Naive B cell (primary cell): ENCODE measurements at regions not wholly inside any gene's neighbourhood (a gene's known extent, or its start where the extent isn't known, plus 50 kb on each side); places are given as distances from the start of the nearest gene placed in this dataset.
"Not testable (repeated sequence)": the region's sequence is repeated elsewhere in the genome, so short reads cannot be mapped to it uniquely, and the experiment has no call there.

Experiments
- ATAC-seq, 2 donors: fragments of 150-1000 bp; cut with Tn5 transposase; 2 replicates each; pipeline ENCODE4 v1.10.0; 2021; ENCODE audit warnings: low read depth in 2 of 2, mild to moderate bottlenecking in 2 of 2, moderate library complexity in 2 of 2
- DNase-seq: peaks from one replicate; pipeline ENCODE4 v3.0.0; 2022
- H3K27ac Mint-ChIP-seq, 6 donors: one replicate each; pipeline ENCODE4 v1.8.0; 2020 to 2022; ENCODE audit warnings: mild to moderate bottlenecking in 6 of 6, mixed read lengths in 6 of 6, moderate library complexity in 5 of 6, inconsistent platforms in 2 of 6
- H3K27me3 Mint-ChIP-seq, 3 donors: one replicate each; pipeline ENCODE4 v1.8.0; 2021 to 2022; ENCODE audit warnings: mixed read lengths in 3 of 3, mild to moderate bottlenecking in 1 of 3
- H3K36me3 Mint-ChIP-seq, 2 donors: one replicate each; pipeline ENCODE4 v1.8.0; 2020 to 2022; ENCODE audit warnings: mixed read lengths in 2 of 2, inconsistent platforms in 1 of 2, mild to moderate bottlenecking in 1 of 2
- H3K4me1 Mint-ChIP-seq, 3 donors: one replicate each; pipeline ENCODE4 v1.8.0; 2020 to 2022; ENCODE audit warnings: mixed read lengths in 3 of 3, inconsistent platforms in 1 of 3, mild to moderate bottlenecking in 1 of 3, moderate library complexity in 1 of 3
- H3K4me3 Mint-ChIP-seq, 8 donors: one replicate each; pipeline ENCODE4 v1.8.0; 2020 to 2022; ENCODE audit warnings: mild to moderate bottlenecking in 8 of 8, mixed read lengths in 8 of 8, moderate library complexity in 8 of 8, inconsistent platforms in 2 of 8
- H3K9me3 Mint-ChIP-seq, 7 donors: one replicate each; pipeline ENCODE4 v1.8.0; 2020 to 2022; ENCODE audit warnings: mixed read lengths in 7 of 7, mild to moderate bottlenecking in 5 of 7, inconsistent platforms in 2 of 7, moderate library complexity in 1 of 7

GRCh38 chr5:121430538-121430937, 421.1 kb upstream of the FTMT start:
- Mint-ChIP-seq H3K9me3 (peaks cover 0 to 9% (median 3%) of the 10 kb centered on the region in 7 donors), H3K36me3 (no peaks in the 10 kb centered on the region), H3K27ac (no peak overlapping the region), H3K4me1 (no peaks in the 10 kb centered on the region), H3K4me3 (no peak overlapping the region), H3K27me3 (no peaks in the 10 kb centered on the region)
- no peak for ATAC-seq
- DNase-seq: no peak

- Mint-ChIP-seq H3K36me3 (no peaks in the 10 kb centered on the region), H3K9me3 (peaks cover 0 to 8% (median 2%) of the 10 kb centered on the region in 7 donors)
- ATAC-seq: no peak
Observed at GRCh38 chr5:121445511-121445910, 406.2 kb upstream of the FTMT start.

GRCh38 chr5:121462441-121462840, 389.2 kb upstream of the FTMT start:
- Mint-ChIP-seq H3K36me3 (no peaks in the 10 kb centered on the region), H3K9me3 (peaks cover 0 to 7% (median 0%) of the 10 kb centered on the region in 7 donors), H3K27ac (no peak overlapping the region), H3K4me1 (no peaks in the 10 kb centered on the region), H3K4me3 (no peak overlapping the region), H3K27me3 (no peaks in the 10 kb centered on the region)
- no peak for ATAC-seq
- no peak for DNase-seq

More at GRCh38 chr5:121445511-121445910, 406.2 kb upstream of the FTMT start:
- H3K27me3 Mint-ChIP-seq: no peaks in the 10 kb centered on the region
- DNase-seq: no peak
- no peak overlapping the region for H3K4me3 Mint-ChIP-seq
- no peaks in the 10 kb centered on the region for H3K4me1 Mint-ChIP-seq
- no peak overlapping the region for H3K27ac Mint-ChIP-seq

GRCh38 chr5:121471222-121471621, 380.5 kb upstream of the FTMT start:
- not testable (repeated sequence) for H3K4me3 Mint-ChIP-seq, H3K36me3 Mint-ChIP-seq, DNase-seq, H3K4me1 Mint-ChIP-seq, H3K27me3 Mint-ChIP-seq, H3K27ac Mint-ChIP-seq, H3K9me3 Mint-ChIP-seq, ATAC-seq

- H3K27me3 Mint-ChIP-seq: no peaks in the 10 kb centered on the region
- no peak for DNase-seq
- no peak for ATAC-seq
- H3K4me3 Mint-ChIP-seq: no peak overlapping the region
- no peaks in the 10 kb centered on the region for H3K4me1 Mint-ChIP-seq
- peaks cover 0 to 1% (median 0%) of the 10 kb centered on the region in 7 donors for H3K9me3 Mint-ChIP-seq
- no peaks in the 10 kb centered on the region for H3K36me3 Mint-ChIP-seq
- H3K27ac Mint-ChIP-seq: no peak overlapping the region
Observed at GRCh38 chr5:121478636-121479035, 373.0 kb upstream of the FTMT start.

GRCh38 chr5:121479337-121479736, 372.3 kb upstream of the FTMT start:
- H3K36me3 Mint-ChIP-seq: no peaks in the 10 kb centered on the region

GRCh38 chr5:121485281-121485680, 366.4 kb upstream of the FTMT start:
- H3K27ac Mint-ChIP-seq: no peak overlapping the region
- H3K4me3 Mint-ChIP-seq: no peak overlapping the region
- ATAC-seq (no peak), DNase-seq (no peak)
- H3K36me3 Mint-ChIP-seq: no peaks in the 10 kb centered on the region
- H3K4me1 Mint-ChIP-seq: no peaks in the 10 kb centered on the region
- H3K27me3 Mint-ChIP-seq: no peaks in the 10 kb centered on the region
- peaks cover 0 to 3% (median 0%) of the 10 kb centered on the region in 7 donors for H3K9me3 Mint-ChIP-seq

More at GRCh38 chr5:121479337-121479736, 372.3 kb upstream of the FTMT start:
- Mint-ChIP-seq H3K4me3 (no peak overlapping the region), H3K27me3 (no peaks in the 10 kb centered on the region), H3K27ac (peak overlapping the region in 1 of 6 donors; percentile 2), H3K9me3 (peaks cover 0 to 1% (median 0%) of the 10 kb centered on the region in 7 donors), H3K4me1 (no peaks in the 10 kb centered on the region)
- ATAC-seq: no peak
- DNase-seq: no peak

GRCh38 chr5:121485999-121486398, 365.7 kb upstream of the FTMT start:
- H3K4me1 Mint-ChIP-seq, H3K4me3 Mint-ChIP-seq, H3K27me3 Mint-ChIP-seq, ATAC-seq, H3K36me3 Mint-ChIP-seq, DNase-seq, H3K9me3 Mint-ChIP-seq: not testable (repeated sequence)
- peak overlapping the region in 1 of 6 donors; percentile 16 for H3K27ac Mint-ChIP-seq

- DNase-seq: no peak
- Mint-ChIP-seq H3K27ac (no peak overlapping the region), H3K4me3 (no peak overlapping the region), H3K9me3 (peaks cover 0 to 3% (median 0%) of the 10 kb centered on the region in 7 donors), H3K27me3 (no peaks in the 10 kb centered on the region), H3K4me1 (no peaks in the 10 kb centered on the region), H3K36me3 (no peaks in the 10 kb centered on the region)
- no peak for ATAC-seq
Observed at GRCh38 chr5:121489972-121490371, 361.7 kb upstream of the FTMT start.

GRCh38 chr5:121497176-121497575, 354.5 kb upstream of the FTMT start:
- H3K9me3 Mint-ChIP-seq: no peaks in the 10 kb centered on the region
- H3K27me3 Mint-ChIP-seq: no peaks in the 10 kb centered on the region
- H3K27ac Mint-ChIP-seq: no peak overlapping the region
- ATAC-seq (no peak), DNase-seq (no peak)
- no peak overlapping the region for H3K4me3 Mint-ChIP-seq
- H3K4me1 Mint-ChIP-seq: no peaks in the 10 kb centered on the region
- H3K36me3 Mint-ChIP-seq: no peaks in the 10 kb centered on the region

- no peaks in the 10 kb centered on the region for H3K4me1 Mint-ChIP-seq
- DNase-seq: no peak
- no peak overlapping the region for H3K27ac Mint-ChIP-seq
- no peaks in the 10 kb centered on the region for H3K27me3 Mint-ChIP-seq
- H3K9me3 Mint-ChIP-seq: no peaks in the 10 kb centered on the region
- H3K36me3 Mint-ChIP-seq: no peaks in the 10 kb centered on the region
- no peak for ATAC-seq
- no peak overlapping the region for H3K4me3 Mint-ChIP-seq
Observed at GRCh38 chr5:121500310-121500709, 351.4 kb upstream of the FTMT start.

GRCh38 chr5:121503111-121503840, 348.4 kb upstream of the FTMT start:
- H3K27ac Mint-ChIP-seq: no peak overlapping the region
- H3K4me3 Mint-ChIP-seq: no peak overlapping the region
- no peaks in the 10 kb centered on the region for H3K36me3 Mint-ChIP-seq
- no peak for DNase-seq
- no peaks in the 10 kb centered on the region for H3K4me1 Mint-ChIP-seq
- no peaks in the 10 kb centered on the region for H3K27me3 Mint-ChIP-seq
- no peaks in the 10 kb centered on the region for H3K9me3 Mint-ChIP-seq
- no peak for ATAC-seq

GRCh38 chr5:121516997-121517396, 334.7 kb upstream of the FTMT start:
- Mint-ChIP-seq H3K4me1 (no peaks in the 10 kb centered on the region), H3K4me3 (no peak overlapping the region), H3K27ac (no peak overlapping the region), H3K36me3 (no peaks in the 10 kb centered on the region), H3K27me3 (no peaks in the 10 kb centered on the region), H3K9me3 (peaks cover 0 to 7% (median 0%) of the 10 kb centered on the region in 7 donors)
- ATAC-seq (no peak), DNase-seq (no peak)

- no peak overlapping the region for H3K4me3 Mint-ChIP-seq
- no peaks in the 10 kb centered on the region for H3K4me1 Mint-ChIP-seq
- DNase-seq (no peak), ATAC-seq (no peak)
- H3K27ac Mint-ChIP-seq: no peak overlapping the region
- no peaks in the 10 kb centered on the region for H3K27me3 Mint-ChIP-seq
- peaks cover 0 to 7% (median 0%) of the 10 kb centered on the region in 7 donors for H3K9me3 Mint-ChIP-seq
- no peaks in the 10 kb centered on the region for H3K36me3 Mint-ChIP-seq
Observed at GRCh38 chr5:121525706-121526105, 326.0 kb upstream of the FTMT start.
